ENCODE measurements at regions not wholly inside any gene's neighbourhood (a gene's known extent, or its start where the extent isn't known, plus 50 kb on each side); places are given as distances from the start of the nearest gene placed in this dataset.

DNA sequence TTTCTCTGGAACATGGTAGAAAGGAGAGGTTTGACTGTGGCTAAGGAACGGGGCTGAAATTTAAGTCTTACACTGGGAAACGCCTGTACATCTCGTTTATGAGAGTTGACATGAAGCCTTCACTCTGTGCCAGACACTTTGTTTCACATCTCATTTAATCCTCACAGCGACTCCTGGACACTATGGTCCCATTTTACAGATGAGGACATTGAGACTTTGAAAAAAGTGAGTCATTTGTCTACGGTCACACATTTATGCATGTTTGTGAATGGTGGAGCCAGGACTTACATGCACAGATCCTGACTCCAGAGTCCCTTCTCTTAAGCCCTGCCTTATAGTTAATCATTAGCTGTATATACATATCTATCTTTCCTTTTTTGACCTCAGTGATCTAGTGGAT lies 318.4 kb upstream of the EEF2KMT start:
- Histone ChIP-seq H3K4me1 (ENCODE audit: insufficient read depth, low read length) (no peaks in the 10 kb centered on the region), H3K9me3 (ENCODE audit: low read length) (no peaks in the 10 kb centered on the region), H3K27me3 (ENCODE audit: insufficient read depth, low read length) (no peaks in the 10 kb centered on the region), H3K36me3 (ENCODE audit: insufficient read depth, low read length) (no peaks in the 10 kb centered on the region), H2AFZ (ENCODE audit: low read depth, low read length) (no peak overlapping the region), H3K4me3 (ENCODE audit: low read length) (no peak overlapping the region)

DNA sequence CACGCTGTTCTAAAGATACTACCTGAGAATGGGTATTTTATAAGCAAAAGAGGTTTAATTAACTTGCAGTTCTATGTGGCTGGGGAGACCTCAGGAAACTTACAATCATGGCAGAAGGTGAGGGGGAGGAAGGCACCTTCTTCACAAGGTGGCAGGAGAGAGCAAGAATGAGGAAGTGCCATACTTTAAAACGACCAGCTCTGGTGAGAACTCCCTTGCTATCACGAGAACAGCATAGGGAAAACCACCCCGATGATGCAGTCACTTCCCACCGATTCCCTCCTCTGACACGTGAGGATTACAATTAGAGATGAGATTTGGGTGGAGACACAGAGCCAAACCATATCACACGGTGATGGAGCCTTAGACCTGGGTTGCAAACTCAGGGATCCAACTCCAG lies 317.5 kb upstream of the EEF2KMT start:
- Histone ChIP-seq H3K9me3 (ENCODE audit: low read length) (no peaks in the 10 kb centered on the region), H3K4me3 (ENCODE audit: low read length) (no peak overlapping the region), H3K4me1 (ENCODE audit: insufficient read depth, low read length) (no peaks in the 10 kb centered on the region), H3K36me3 (ENCODE audit: insufficient read depth, low read length) (no peaks in the 10 kb centered on the region), H3K27me3 (ENCODE audit: insufficient read depth, low read length) (no peaks in the 10 kb centered on the region), H2AFZ (ENCODE audit: low read depth, low read length) (no peak overlapping the region)

DNA sequence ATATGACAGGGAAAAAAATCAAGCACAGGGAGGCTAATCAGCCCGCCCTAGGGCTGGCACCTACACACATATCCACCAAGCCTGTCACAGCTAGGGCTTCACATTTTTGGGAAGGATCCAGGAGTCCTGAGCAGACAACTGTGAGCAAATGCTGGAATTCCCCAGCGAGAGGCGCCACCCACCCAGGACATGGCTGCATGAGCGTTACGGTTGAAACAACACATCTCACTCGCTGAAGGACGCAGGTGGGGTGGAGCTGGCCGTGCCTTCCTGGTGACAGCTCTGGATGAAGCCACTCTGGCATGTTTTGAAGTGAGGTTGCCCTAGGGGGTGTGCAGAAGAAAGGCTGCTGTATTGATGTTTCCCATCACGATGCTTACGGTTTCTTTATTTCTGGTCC lies 315.1 kb upstream of the EEF2KMT start:
- Histone ChIP-seq H3K27me3 (ENCODE audit: insufficient read depth, low read length) (no peaks in the 10 kb centered on the region), H3K36me3 (ENCODE audit: insufficient read depth, low read length) (no peaks in the 10 kb centered on the region), H3K4me1 (ENCODE audit: insufficient read depth, low read length) (no peaks in the 10 kb centered on the region), H2AFZ (ENCODE audit: low read depth, low read length) (no peak overlapping the region), H3K9me3 (ENCODE audit: low read length) (no peaks in the 10 kb centered on the region), H3K4me3 (ENCODE audit: low read length) (no peak overlapping the region)

GRCh38 chr16:5398203-5398602 lies 300.6 kb upstream of the EEF2KMT start:
- no peak overlapping the region for H3K4me3 ChIP-seq (ENCODE audit: low read length)
- no peak overlapping the region for H2AFZ ChIP-seq (ENCODE audit: low read depth, low read length)
- H3K27me3 ChIP-seq (ENCODE audit: insufficient read depth, low read length) = no peaks in the 10 kb centered on the region
- no peaks in the 10 kb centered on the region for H3K4me1 ChIP-seq (ENCODE audit: insufficient read depth, low read length)
- H3K9me3 ChIP-seq (ENCODE audit: low read length) = no peaks in the 10 kb centered on the region
- no peaks in the 10 kb centered on the region for H3K36me3 ChIP-seq (ENCODE audit: insufficient read depth, low read length)

- H3K4me1 ChIP-seq (ENCODE audit: insufficient read depth, low read length) = no peaks in the 10 kb centered on the region
- H3K36me3 ChIP-seq (ENCODE audit: insufficient read depth, low read length) = no peaks in the 10 kb centered on the region
- no peak overlapping the region for H3K4me3 ChIP-seq (ENCODE audit: low read length)
- H3K27me3 ChIP-seq (ENCODE audit: insufficient read depth, low read length) = no peaks in the 10 kb centered on the region
- no peaks in the 10 kb centered on the region for H3K9me3 ChIP-seq (ENCODE audit: low read length)
- H2AFZ ChIP-seq (ENCODE audit: low read depth, low read length) = no peak overlapping the region
Measured at GRCh38 chr16:5396880-5397279, 299.3 kb upstream of the EEF2KMT start.

- no peaks in the 10 kb centered on the region for H3K4me1 ChIP-seq (ENCODE audit: insufficient read depth, low read length)
- no peaks in the 10 kb centered on the region for H3K36me3 ChIP-seq (ENCODE audit: insufficient read depth, low read length)
- H3K4me3 ChIP-seq (ENCODE audit: low read length) = no peak overlapping the region
- no peak overlapping the region for H2AFZ ChIP-seq (ENCODE audit: low read depth, low read length)
- no peaks in the 10 kb centered on the region for H3K27me3 ChIP-seq (ENCODE audit: insufficient read depth, low read length)
- H3K9me3 ChIP-seq (ENCODE audit: low read length) = no peaks in the 10 kb centered on the region
Measured at GRCh38 chr16:5393070-5393469, 295.5 kb upstream of the EEF2KMT start.

- Histone ChIP-seq H3K4me1 (ENCODE audit: insufficient read depth, low read length) (no peaks in the 10 kb centered on the region), H3K9me3 (ENCODE audit: low read length) (no peaks in the 10 kb centered on the region), H3K4me3 (ENCODE audit: low read length) (no peak overlapping the region), H2AFZ (ENCODE audit: low read depth, low read length) (no peak overlapping the region), H3K27me3 (ENCODE audit: insufficient read depth, low read length) (no peaks in the 10 kb centered on the region), H3K36me3 (ENCODE audit: insufficient read depth, low read length) (no peaks in the 10 kb centered on the region)
Measured at GRCh38 chr16:5386989-5387388, 289.4 kb upstream of the EEF2KMT start.

DNA sequence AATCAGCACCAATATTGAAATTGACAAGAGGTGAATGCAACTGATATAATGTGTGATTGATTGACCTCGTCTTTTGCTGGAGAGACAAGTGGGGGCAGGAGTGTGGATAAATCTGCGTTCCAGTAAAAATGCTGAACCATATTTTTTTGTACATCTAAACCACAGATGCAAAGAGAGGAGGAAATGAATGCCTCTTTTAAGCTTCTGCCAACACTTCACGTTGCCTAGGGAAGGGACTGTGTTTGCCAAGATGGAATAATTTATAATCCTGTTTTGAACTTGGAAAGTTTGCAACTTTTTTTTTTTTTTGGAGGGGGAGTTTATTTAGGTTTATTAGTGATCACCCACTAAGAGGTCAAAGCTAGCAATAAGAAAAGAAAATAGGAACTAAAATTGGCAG lies 288.2 kb upstream of the EEF2KMT start:
- H3K27me3 ChIP-seq (ENCODE audit: insufficient read depth, low read length) = no peaks in the 10 kb centered on the region
- H3K9me3 ChIP-seq (ENCODE audit: low read length) = no peaks in the 10 kb centered on the region
- H2AFZ ChIP-seq (ENCODE audit: low read depth, low read length) = no peak overlapping the region
- no peaks in the 10 kb centered on the region for H3K36me3 ChIP-seq (ENCODE audit: insufficient read depth, low read length)
- no peaks in the 10 kb centered on the region for H3K4me1 ChIP-seq (ENCODE audit: insufficient read depth, low read length)
- H3K4me3 ChIP-seq (ENCODE audit: low read length) = no peak overlapping the region

DNA sequence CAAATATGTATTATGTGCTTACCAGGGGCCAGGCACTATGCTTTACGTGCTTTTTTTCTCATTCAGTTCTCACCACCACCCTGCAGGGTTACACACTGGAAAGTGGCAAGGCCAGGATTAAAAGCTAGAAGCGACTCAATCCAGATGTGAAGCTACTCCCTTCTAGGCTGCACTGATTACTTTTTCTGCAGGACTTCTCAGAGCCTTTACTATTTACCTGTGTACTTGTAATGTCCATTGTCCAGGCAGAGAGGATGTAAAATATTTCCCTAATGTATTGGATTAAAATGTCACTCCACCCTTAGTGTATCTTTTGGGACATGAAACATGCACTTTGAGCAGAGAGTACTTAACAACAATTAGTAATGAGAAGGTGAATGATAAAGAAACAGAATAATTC lies 287.5 kb upstream of the EEF2KMT start:
- Histone ChIP-seq H3K27me3 (ENCODE audit: insufficient read depth, low read length) (no peaks in the 10 kb centered on the region), H3K36me3 (ENCODE audit: insufficient read depth, low read length) (no peaks in the 10 kb centered on the region), H3K4me1 (ENCODE audit: insufficient read depth, low read length) (no peaks in the 10 kb centered on the region), H2AFZ (ENCODE audit: low read depth, low read length) (no peak overlapping the region), H3K9me3 (ENCODE audit: low read length) (no peaks in the 10 kb centered on the region), H3K4me3 (ENCODE audit: low read length) (no peak overlapping the region)

DNA sequence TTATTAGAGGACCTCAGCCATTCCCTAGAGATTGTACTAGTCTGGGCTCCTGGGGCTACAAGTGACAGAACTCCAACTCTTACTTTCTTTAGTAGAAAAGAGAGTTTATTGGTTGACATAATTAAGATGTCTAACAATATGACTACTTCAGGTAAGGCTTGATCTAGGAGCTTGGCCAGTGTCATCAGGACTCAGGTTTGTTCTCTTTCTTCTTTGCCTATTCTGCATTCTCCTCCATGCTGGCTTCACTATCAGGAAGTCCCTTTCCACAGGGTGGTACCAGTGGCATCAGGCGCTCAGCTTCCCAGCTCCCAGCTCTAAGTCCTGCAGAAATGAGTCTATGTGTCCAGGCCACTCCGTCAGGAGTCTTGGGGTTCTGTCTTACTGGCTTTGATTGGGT lies 286.1 kb upstream of the EEF2KMT start:
- H3K27me3 ChIP-seq (ENCODE audit: insufficient read depth, low read length) = no peaks in the 10 kb centered on the region
- H2AFZ ChIP-seq (ENCODE audit: low read depth, low read length) = no peak overlapping the region
- no peaks in the 10 kb centered on the region for H3K9me3 ChIP-seq (ENCODE audit: low read length)
- H3K4me3 ChIP-seq (ENCODE audit: low read length) = no peak overlapping the region
- no peaks in the 10 kb centered on the region for H3K36me3 ChIP-seq (ENCODE audit: insufficient read depth, low read length)
- H3K4me1 ChIP-seq (ENCODE audit: insufficient read depth, low read length) = no peaks in the 10 kb centered on the region

- no peak overlapping the region for H2AFZ ChIP-seq (ENCODE audit: low read depth, low read length)
- H3K4me3 ChIP-seq (ENCODE audit: low read length) = no peak overlapping the region
- H3K4me1 ChIP-seq (ENCODE audit: insufficient read depth, low read length) = no peaks in the 10 kb centered on the region
- H3K36me3 ChIP-seq (ENCODE audit: insufficient read depth, low read length) = no peaks in the 10 kb centered on the region
- no peaks in the 10 kb centered on the region for H3K9me3 ChIP-seq (ENCODE audit: low read length)
- peaks cover under 1% of the 10 kb centered on the region for H3K27me3 ChIP-seq (ENCODE audit: insufficient read depth, low read length)
Measured at GRCh38 chr16:5382484-5382883, 284.9 kb upstream of the EEF2KMT start.

GRCh38 chr16:5381481-5381880 lies 283.9 kb upstream of the EEF2KMT start:
- H2AFZ ChIP-seq (ENCODE audit: low read depth, low read length) = no peak overlapping the region
- H3K4me1 ChIP-seq (ENCODE audit: insufficient read depth, low read length) = no peaks in the 10 kb centered on the region

DNA sequence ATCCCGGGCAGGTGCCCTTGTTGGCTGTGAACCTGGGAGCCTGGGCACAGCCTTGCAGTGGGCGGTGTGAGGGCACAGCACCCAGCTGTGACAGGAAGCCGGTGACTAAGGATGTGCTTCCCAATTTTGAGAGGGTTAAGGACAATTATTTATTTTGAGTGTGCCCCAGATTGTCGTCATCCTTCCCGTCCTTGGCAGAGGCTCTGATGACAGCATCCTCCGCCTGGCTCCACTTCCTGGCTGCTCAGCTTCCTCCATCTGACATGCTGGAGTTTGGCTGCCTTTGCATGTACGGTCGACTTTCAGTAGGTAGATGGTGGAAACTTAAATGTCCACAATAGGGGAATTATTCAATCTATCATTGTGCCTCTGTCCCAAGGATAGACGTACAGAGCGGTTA lies 282.4 kb upstream of the EEF2KMT start:
- H3K4me1 ChIP-seq (ENCODE audit: insufficient read depth, low read length) = no peaks in the 10 kb centered on the region
- H3K27me3 ChIP-seq (ENCODE audit: insufficient read depth, low read length) = peaks cover 4% of the 10 kb centered on the region
- no peaks in the 10 kb centered on the region for H3K9me3 ChIP-seq (ENCODE audit: low read length)
- H2AFZ ChIP-seq (ENCODE audit: low read depth, low read length) = no peak overlapping the region
- no peaks in the 10 kb centered on the region for H3K36me3 ChIP-seq (ENCODE audit: insufficient read depth, low read length)
- H3K4me3 ChIP-seq (ENCODE audit: low read length) = no peak overlapping the region

More at GRCh38 chr16:5381481-5381880, 283.9 kb upstream of the EEF2KMT start:
- Histone ChIP-seq H3K4me3 (ENCODE audit: low read length) (no peak overlapping the region), H3K36me3 (ENCODE audit: insufficient read depth, low read length) (no peaks in the 10 kb centered on the region), H3K9me3 (ENCODE audit: low read length) (no peaks in the 10 kb centered on the region), H3K27me3 (ENCODE audit: insufficient read depth, low read length) (peaks cover 2% of the 10 kb centered on the region)

DNA sequence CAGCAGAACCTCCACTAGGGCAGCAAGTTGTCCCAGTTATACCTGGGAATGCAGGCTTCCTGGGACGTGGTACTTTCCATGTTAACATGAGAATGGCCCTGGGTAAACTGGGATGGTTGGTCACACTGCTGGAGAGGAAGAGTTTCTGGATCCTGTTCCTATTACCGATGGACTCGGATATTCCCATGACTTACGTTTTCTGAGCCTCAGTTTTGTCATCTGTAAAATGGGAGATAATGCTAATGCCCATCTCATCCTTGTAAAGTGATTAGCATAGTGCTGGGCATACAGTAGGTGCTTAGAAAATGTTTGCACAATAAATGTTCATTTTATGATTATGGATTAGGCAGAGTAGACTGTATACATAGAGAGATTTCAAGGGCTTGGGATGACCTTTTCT lies 280.9 kb upstream of the EEF2KMT start:
- Histone ChIP-seq H3K9me3 (ENCODE audit: low read length) (no peaks in the 10 kb centered on the region), H3K4me1 (ENCODE audit: insufficient read depth, low read length) (no peaks in the 10 kb centered on the region), H2AFZ (ENCODE audit: low read depth, low read length) (no peak overlapping the region), H3K27me3 (ENCODE audit: insufficient read depth, low read length) (peaks cover 4% of the 10 kb centered on the region), H3K36me3 (ENCODE audit: insufficient read depth, low read length) (no peaks in the 10 kb centered on the region), H3K4me3 (ENCODE audit: low read length) (no peak overlapping the region)

Measured in neuron (in vitro differentiated cells).